ENCODE measurements at regions not wholly inside any gene's neighbourhood (a gene's known extent, or its start where the extent isn't known, plus 50 kb on each side); places are given as distances from the start of the nearest gene placed in this dataset.

DNA sequence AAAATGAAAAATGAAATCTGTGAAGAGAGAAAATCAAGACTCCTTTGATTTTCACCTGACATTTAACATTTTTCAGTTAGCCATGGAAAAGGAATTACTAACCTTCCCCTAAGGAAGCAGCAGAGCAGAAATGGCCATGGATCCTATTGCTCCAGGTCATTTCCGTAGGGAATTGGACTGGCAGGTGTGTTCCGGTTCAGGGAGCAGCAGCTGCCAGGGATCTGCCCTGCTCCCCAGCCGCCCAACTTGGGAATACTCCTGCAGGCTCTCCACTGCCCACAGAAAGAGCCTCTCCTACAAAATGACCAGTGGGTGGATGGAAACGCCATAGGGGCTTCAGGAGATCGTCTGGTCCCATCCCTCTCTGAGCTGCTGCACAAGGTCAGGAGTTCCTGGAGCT, 86.0 kb upstream of the MAPK4 start:
- TF ChIP-seq EP300 (IDR thresholded peaks at IDR 0.05) (no peak), POLR2A (IDR thresholded peaks at IDR 0.05) (no peak), POLR2AphosphoS5 (IDR thresholded peaks at IDR 0.05) (no peak)
- TF ChIP-seq, protein P1, sequence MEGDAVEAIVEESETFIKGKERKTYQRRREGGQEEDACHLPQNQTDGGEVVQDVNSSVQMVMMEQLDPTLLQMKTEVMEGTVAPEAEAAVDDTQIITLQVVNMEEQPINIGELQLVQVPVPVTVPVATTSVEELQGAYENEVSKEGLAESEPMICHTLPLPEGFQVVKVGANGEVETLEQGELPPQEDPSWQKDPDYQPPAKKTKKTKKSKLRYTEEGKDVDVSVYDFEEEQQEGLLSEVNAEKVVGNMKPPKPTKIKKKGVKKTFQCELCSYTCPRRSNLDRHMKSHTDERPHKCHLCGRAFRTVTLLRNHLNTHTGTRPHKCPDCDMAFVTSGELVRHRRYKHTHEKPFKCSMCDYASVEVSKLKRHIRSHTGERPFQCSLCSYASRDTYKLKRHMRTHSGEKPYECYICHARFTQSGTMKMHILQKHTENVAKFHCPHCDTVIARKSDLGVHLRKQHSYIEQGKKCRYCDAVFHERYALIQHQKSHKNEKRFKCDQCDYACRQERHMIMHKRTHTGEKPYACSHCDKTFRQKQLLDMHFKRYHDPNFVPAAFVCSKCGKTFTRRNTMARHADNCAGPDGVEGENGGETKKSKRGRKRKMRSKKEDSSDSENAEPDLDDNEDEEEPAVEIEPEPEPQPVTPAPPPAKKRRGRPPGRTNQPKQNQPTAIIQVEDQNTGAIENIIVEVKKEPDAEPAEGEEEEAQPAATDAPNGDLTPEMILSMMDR (IDR thresholded peaks at IDR 0.05) = no peak
